Nephron progenitor cell (in vitro differentiated cells): ENCODE measurements at regions not wholly inside any gene's neighbourhood (a gene's known extent, or its start where the extent isn't known, plus 50 kb on each side); places are given as distances from the start of the nearest gene placed in this dataset.

ENCODE experiments used
- DNase-seq: peaks from one replicate; pipeline ENCODE4 v3.0.0; 2021
- H3K27ac Mint-ChIP-seq: 2 replicates; pipeline ENCODE4 v1.8.0; 2021; ENCODE audit warnings: mild to moderate bottlenecking, moderate library complexity, mixed read lengths
- H3K27me3 Mint-ChIP-seq: 2 replicates; pipeline ENCODE4 v1.8.0; 2021; ENCODE audit warnings: mild to moderate bottlenecking, low read depth, mixed read lengths; ENCODE audit not compliant: poor library complexity
- H3K36me3 Mint-ChIP-seq: 2 replicates; pipeline ENCODE4 v1.8.0; 2021; ENCODE audit warnings: low read depth, mixed read lengths
- H3K4me1 Mint-ChIP-seq: 2 replicates; pipeline ENCODE4 v1.8.0; 2021; ENCODE audit warnings: mixed read lengths
- H3K4me3 Mint-ChIP-seq: 2 replicates; pipeline ENCODE4 v1.8.0; 2021; ENCODE audit warnings: mild to moderate bottlenecking, moderate library complexity, mixed read lengths
- H3K9me3 Mint-ChIP-seq: 2 replicates; pipeline ENCODE4 v1.8.0; 2021; ENCODE audit warnings: mild to moderate bottlenecking, moderate library complexity, mixed read lengths
- CTCF ChIP-seq: fragments of 200-600 bp; sonication (generic); IDR thresholded peaks from 2 replicates; pipeline ENCODE4 v1.5.0; 2021; ENCODE audit warnings: antibody characterized with exemption

GRCh38 chr11:43545610-43546009 is 134.9 kb upstream of the HSD17B12 start:
- Mint-ChIP-seq H3K4me3 (no peak overlapping the region), H3K4me1 (peaks cover 5% of the 10 kb centered on the region), H3K27ac (no peak overlapping the region), H3K27me3 (peaks cover 76% of the 10 kb centered on the region), H3K36me3 (no peaks in the 10 kb centered on the region), H3K9me3 (peaks cover 8% of the 10 kb centered on the region)
- no peak for TF ChIP-seq CTCF
- DNase-seq = no peak

GRCh38 chr11:43546561-43547429 is 133.7 kb upstream of the HSD17B12 start:
- no peak overlapping the region for H3K27ac Mint-ChIP-seq
- peaks cover 5% of the 10 kb centered on the region for H3K4me1 Mint-ChIP-seq
- peaks cover 8% of the 10 kb centered on the region for H3K9me3 Mint-ChIP-seq
- no peaks in the 10 kb centered on the region for H3K36me3 Mint-ChIP-seq
- peaks cover 78% of the 10 kb centered on the region for H3K27me3 Mint-ChIP-seq
- no peak for DNase-seq
- H3K4me3 Mint-ChIP-seq = peak overlapping the region; percentile 71
- TF ChIP-seq CTCF = no peak

GRCh38 chr11:43547430-43547831 is 133.1 kb upstream of the HSD17B12 start:
- no peak for TF ChIP-seq CTCF
- Mint-ChIP-seq H3K9me3 (peaks cover 8% of the 10 kb centered on the region), H3K27ac (no peak overlapping the region), H3K4me3 (peak overlapping the region; percentile 71), H3K27me3 (peaks cover 73% of the 10 kb centered on the region), H3K4me1 (peaks cover 5% of the 10 kb centered on the region), H3K36me3 (no peaks in the 10 kb centered on the region)
- DNase-seq = peak; percentile 40

GRCh38 chr11:43547889-43548381 is 132.6 kb upstream of the HSD17B12 start:
- Mint-ChIP-seq H3K27me3 (peaks cover 71% of the 10 kb centered on the region), H3K4me3 (peak overlapping the region; percentile 39), H3K27ac (no peak overlapping the region), H3K36me3 (no peaks in the 10 kb centered on the region), H3K9me3 (peaks cover 8% of the 10 kb centered on the region), H3K4me1 (peaks cover 5% of the 10 kb centered on the region)
- DNase-seq = peak; percentile 51
- no peak for TF ChIP-seq CTCF

GRCh38 chr11:43548916-43549315 is 131.6 kb upstream of the HSD17B12 start:
- Mint-ChIP-seq H3K4me1 (peaks cover 13% of the 10 kb centered on the region), H3K4me3 (peak overlapping the region; percentile 13), H3K36me3 (no peaks in the 10 kb centered on the region), H3K9me3 (peaks cover 8% of the 10 kb centered on the region), H3K27ac (no peak overlapping the region), H3K27me3 (peaks cover 72% of the 10 kb centered on the region)
- no peak for TF ChIP-seq CTCF
- no peak for DNase-seq

- no peak for TF ChIP-seq CTCF
- DNase-seq = no peak
- Mint-ChIP-seq H3K27me3 (peaks cover 78% of the 10 kb centered on the region), H3K9me3 (peaks cover 8% of the 10 kb centered on the region), H3K36me3 (no peaks in the 10 kb centered on the region), H3K4me1 (peaks cover 20% of the 10 kb centered on the region), H3K4me3 (no peak overlapping the region), H3K27ac (no peak overlapping the region)
These were observed 130.9 kb upstream of the HSD17B12 start for GRCh38 chr11:43549624-43550023.
